ENCODE measurements at regions not wholly inside any gene's neighbourhood (a gene's known extent, or its start where the extent isn't known, plus 50 kb on each side); places are given as distances from the start of the nearest gene placed in this dataset.
"Not testable (repeated sequence)": the region's sequence is repeated elsewhere in the genome, so short reads cannot be mapped to it uniquely, and the experiment has no call there.

- DNase-seq, result not testable (repeated sequence)
These were observed 104.2 kb downstream of the CDRT15L2 start for GRCh38 chr17:20683651-20684229.

DNA sequence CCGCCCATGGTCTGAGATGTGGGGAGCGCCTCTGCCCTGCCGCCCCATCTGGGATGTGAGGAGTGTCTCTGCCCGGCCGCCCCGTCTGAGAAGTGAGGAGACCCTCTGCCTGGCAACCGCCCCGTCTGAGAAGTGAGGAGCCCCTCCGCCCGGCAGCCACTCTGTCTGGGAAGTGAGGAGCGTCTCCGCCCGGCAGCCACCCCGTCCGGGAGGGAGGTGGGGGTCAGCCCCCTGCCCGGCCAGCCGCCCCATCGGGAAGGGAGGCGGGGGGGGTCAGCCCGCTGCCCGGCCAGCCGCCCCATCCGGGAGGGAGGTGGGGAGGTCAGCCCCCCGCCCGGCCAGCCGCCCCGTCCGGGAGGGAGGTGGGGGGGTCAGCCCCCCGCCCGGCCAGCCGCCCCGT, 105.5 kb downstream of the CDRT15L2 start:
- DNase-seq, result not testable (repeated sequence)

DNA sequence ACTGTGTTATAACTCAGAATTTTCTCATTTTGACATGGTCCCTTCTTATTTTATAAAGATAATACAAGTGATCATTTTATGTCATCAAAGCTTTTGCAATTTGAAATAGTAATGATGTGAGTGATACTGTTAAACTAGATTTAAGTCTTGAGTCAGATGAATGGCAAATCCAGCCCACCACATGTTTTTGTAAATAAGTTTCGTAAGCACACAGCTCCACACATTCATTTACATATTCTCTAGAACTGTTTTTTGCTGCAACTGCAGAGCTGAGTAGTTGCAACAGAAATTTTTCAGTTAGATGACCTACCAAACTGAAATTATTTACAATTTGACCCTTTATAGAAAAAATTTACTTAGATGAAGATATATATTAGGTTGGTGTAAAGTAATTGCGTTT, 108.1 kb downstream of the CDRT15L2 start:
- DNase-seq, result not testable (repeated sequence)

GRCh38 chr17:20689170-20689749, 109.7 kb downstream of the CDRT15L2 start:
- not testable (repeated sequence) for DNase-seq

DNA sequence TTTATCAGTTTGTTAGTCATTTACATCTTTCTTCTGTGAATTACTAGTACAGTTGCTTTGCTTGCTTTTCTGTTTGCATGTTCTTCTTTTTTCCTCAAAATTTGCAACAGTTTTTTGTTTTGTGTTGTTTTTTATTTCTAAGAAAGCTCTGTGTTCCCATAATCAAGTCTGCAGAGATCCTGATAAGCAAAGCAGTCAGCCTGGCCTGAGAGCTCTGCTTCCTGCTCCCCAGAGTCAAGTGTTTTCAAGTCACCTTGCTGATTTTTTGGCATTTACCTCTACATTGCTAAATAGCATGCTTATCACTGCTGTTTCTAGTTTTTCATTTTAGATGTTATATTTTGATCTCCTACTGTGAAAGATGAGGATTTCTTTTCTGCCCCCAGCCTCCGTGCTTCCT, 113.2 kb downstream of the CDRT15L2 start:
- not testable (repeated sequence) for DNase-seq

DNA sequence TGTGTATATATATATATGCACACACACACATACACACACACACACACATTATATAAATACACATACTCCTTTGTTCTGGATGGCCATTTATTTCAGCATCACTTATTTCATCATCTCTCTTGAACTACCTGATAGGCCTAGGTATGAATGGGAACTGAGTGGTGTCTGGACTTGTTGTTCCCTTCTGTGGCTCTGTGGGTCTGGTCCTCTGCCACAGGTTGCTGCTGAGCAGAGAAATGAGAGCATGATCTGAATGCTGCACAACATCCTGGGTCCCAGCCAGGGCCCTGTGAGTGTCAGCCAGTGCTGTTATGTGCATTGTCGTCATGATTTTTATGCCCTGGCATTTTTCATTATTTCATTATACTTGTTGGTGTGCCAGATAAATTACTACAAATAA, 116.3 kb downstream of the CDRT15L2 start:
- DNase-seq, result not testable (repeated sequence)

GRCh38 chr17:20698463-20699206, 119.1 kb downstream of the CDRT15L2 start:
- DNase-seq, result not testable (repeated sequence)

- not testable (repeated sequence) for DNase-seq
These were observed 121.0 kb downstream of the CDRT15L2 start for GRCh38 chr17:20700528-20700927.

DNA sequence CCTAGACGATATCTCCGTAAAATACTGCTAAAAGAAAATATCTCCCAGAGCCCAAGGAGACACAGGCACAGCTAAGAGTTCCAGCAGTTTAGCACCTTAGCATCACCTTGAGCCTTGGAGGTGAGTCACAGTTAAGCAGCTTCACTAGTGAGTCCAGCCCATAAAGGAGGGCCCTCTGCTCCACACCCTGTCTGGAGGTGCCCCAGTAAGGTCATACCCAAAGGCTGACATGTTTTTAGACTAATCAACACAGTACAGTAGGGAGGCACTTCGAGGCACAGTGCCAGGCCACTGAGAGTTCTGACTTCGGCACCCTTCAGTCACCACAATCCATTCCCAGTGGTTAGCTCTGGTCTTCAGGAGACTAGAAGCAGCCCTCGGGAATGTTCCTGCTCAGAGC, 121.8 kb downstream of the CDRT15L2 start:
- not testable (repeated sequence) for DNase-seq

DNA sequence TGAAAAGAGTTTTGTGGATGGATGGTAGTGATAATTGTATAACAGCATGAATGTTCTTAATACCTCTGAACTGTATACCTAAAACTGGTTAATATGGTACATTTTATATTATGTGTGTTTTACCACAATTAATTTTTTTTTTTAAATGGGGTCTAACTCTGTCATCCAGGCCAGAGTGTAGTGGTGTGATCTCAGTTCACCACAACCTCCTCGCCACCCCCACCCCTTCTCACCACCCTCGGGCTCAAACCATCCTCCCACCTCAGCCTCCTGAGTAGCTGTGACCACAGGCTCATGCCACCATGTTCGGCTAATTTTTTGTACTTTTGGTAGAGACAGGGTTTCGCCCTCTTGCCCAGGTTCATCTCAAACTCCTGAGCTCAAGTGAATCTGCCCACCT, 123.2 kb downstream of the CDRT15L2 start:
- DNase-seq, result no peak

DNA sequence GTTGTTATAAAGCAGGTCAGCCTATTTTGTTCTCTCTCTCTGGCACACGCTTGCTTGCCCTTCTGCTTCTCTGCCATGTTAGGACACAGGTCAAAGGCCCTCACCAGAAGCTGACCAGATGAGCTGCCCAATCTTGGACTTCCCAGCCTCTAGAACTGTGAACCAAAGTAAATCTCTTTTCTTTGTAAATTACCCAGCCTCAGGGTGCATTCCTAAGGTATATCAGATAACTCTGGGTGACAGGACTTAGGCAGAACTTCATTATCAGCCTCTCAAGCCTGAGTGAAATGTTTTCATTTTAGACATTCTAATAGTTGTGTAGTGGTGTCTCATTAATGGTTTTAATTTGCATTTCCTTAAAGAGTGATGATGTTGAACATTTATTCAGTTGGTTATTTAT, 124.3 kb downstream of the CDRT15L2 start:
- DNase-seq, result no peak

- not testable (repeated sequence) for DNase-seq
These were observed 125.7 kb downstream of the CDRT15L2 start for GRCh38 chr17:20705186-20705585.

DNA sequence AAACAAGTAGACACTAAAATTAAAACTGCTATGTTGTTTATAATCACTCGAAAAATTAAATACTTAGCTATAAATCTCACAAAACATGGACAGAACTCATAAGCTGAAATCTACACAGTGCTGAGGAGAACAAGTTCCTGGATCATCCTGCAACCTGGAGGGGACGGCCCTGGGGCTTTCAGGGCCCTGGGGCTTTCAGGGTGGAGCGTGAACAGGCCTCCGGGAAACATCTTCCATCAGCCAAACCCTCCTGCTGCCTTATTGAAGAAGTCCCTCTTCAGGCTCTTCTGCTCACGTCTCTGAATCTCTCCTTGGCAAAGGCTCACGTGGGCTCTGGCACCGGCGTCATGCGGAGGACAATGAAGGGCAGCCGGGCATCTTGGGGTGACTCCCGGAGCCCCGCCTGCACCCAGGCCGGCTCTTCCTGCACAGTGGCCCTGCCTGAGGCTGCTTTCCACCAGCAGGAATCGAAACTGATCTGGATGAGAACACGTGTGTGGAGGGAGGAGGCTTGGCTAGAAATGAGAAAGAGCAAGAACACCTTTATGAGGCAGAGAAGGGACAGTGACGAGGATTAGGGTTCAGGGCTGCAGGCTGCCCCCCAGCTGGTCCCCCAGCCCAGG, 127.3 kb downstream of the CDRT15L2 start:
- DNase-seq, result no peak

GRCh38 chr17:20708821-20709220, 129.3 kb downstream of the CDRT15L2 start:
- not testable (repeated sequence) for DNase-seq

GRCh38 chr17:20716481-20716880, 137.0 kb downstream of the CDRT15L2 start:
- not testable (repeated sequence) for DNase-seq

DNA sequence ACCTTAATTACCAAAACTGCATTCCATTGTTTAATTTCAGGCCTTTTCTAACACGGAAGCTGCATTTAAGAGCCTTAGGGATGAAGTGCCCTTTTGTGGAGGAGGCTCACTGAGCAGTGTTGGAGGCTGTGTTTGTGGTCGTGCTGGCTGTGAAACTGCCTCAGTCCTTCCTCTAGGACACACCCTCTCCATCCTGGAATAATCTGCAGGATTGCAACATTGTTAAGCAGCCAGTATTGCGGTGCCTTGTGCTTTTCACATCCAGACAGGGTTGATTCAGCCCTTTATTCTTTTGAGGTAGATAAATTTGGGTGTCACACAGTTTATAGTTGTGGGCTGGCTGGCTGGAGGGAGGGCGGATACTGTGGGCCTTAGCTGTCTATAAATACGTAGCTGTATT, 141.6 kb downstream of the CDRT15L2 start:
- DNase-seq, result no peak

DNA sequence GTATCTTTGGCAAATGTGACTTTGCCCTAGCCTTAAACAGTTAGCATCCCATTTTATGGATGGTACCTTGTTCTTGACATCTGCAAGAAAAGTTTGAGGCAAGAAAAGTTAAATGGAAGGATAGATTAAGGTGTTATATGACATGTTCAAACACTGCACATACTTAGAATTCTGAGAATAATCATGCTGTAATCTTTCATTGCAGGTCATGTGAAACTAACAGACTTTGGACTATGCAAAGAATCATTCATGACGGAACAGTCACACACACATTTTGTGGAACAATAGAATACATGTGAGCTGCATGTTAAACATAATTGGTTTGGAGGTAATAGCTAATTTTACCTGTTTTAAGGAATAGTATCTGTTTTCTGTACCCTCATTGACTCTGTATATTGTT, 144.9 kb downstream of the CDRT15L2 start:
- DNase-seq, result not testable (repeated sequence)

DNA sequence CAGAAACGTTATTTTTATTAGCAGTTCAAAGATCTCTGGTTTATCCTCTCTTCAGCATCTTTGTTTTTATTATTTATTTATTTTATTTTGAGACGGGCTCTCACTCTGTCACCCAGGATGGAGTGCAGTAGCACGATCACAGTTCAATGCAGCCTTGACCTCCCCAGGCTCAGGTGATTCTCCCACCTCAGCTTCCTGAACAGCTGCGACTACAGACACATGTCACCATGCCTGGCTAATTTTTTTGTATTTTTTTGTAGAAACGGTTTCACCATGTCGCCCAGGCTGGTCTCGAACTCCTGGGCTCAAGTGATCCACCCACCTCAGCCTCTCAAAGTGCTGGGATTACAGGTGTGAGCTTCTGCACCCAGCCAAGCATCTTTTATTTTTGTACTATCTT, 147.7 kb downstream of the CDRT15L2 start:
- DNase-seq, result not testable (repeated sequence)

DNA sequence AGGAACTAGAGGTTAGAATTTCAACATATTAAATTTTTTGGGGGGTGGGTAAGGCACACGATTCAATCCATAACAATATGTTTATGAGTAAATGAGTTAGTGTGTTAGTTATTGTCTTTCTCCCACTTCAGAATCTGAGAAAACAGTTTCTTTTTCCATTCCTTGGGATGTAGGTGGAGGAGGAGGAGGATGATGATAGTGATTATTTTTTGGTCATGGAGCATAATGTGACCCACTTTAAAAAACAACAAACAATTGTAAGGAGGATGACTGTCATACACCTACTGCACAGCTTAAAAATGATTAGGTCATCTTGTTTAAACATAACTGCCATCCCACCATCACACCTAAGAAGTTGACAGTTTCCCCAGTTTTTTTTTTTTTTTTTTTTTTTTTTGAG, 148.7 kb downstream of the CDRT15L2 start:
- DNase-seq, result no peak

- DNase-seq, result not testable (repeated sequence)
These were observed 151.6 kb downstream of the CDRT15L2 start for GRCh38 chr17:20731131-20731530.

GRCh38 chr17:20733923-20734322, 154.4 kb downstream of the CDRT15L2 start:
- DNase-seq, result no peak

DNA sequence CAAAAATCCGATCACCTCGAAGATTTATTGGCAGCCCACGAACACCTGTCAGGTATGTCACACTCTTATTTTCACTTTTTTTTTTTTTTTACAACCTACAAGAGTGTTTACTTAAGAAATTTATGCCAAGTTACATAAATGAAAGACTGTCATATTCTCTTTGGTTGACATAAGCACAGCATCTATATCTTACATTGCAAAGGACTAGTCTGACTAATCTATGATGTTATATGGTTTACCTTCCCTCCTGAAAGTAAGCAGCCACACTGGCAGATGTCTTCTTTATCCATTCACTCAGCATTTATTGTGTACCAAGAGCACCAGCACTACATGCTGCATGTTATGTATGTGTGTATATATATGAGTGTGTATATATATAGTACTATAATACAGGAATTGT, 156.3 kb downstream of the CDRT15L2 start:
- DNase-seq, result no peak

GRCh38 chr17:20737636-20738035, 158.1 kb downstream of the CDRT15L2 start:
- not testable (repeated sequence) for DNase-seq

GRCh38 chr17:20771104-20771503, 191.6 kb downstream of the CDRT15L2 start:
- no peak for DNase-seq
